ENCODE measurements at regions not wholly inside any gene's neighbourhood (a gene's known extent, or its start where the extent isn't known, plus 50 kb on each side); places are given as distances from the start of the nearest gene placed in this dataset.

GRCh38 chr12:105832806-105833205 lies 305.9 kb downstream of the NUAK1 start:
- TF ChIP-seq POLR2A (IDR thresholded peaks at IDR 0.05), result no peak
- TF ChIP-seq CTCF (IDR thresholded peaks at IDR 0.05), result no peak
